ENCODE measurements at regions not wholly inside any gene's neighbourhood (a gene's known extent, or its start where the extent isn't known, plus 50 kb on each side); places are given as distances from the start of the nearest gene placed in this dataset.

DNA sequence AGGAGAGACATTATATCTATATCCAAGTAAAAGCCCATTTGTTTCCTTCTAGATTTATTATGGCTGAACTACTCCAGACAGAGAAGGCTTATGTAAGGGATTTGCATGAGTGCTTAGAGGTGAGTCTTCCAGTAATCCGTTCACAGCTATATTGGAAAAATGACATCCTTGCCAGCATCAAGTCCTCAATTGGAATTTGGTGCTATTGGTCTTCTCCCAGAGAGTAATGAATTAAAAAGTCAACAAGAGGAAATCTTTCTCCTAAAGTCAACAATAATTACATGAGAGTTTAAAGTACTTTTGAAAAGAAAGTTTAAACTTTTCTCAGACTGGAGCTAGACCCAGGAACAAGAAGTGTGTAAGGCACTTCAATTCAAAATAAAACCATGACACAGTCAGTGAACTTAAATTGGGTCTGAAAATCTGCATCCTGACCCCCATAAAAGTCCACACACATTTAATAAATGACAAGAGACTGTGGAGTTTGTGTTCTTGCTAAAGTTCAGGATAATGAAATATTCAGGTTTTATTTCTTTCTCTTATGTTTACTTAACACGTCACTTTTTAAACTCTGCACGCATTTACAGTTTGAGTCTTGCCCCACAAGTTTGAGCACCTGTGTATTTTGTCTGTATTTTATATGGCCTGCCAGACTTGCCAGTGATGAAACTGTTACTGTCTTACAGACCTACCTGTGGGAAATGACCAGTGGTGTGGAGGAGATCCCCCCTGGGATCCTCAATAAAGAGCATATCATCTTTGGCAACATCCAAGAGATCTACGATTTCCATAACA, 268.2 kb upstream of the UMPS start:
- TF ChIP-seq ZNF274 (IDR thresholded peaks at IDR 0.05; ENCODE audit: low read depth, low read length), result no peak
- no peak for TF ChIP-seq YY1 (IDR thresholded peaks at IDR 0.05; ENCODE audit: insufficient read depth, insufficient read length)
